GM23248 (cell line): ENCODE measurements at regions not wholly inside any gene's neighbourhood (a gene's known extent, or its start where the extent isn't known, plus 50 kb on each side); places are given as distances from the start of the nearest gene placed in this dataset.
A peak's percentile ranks its signal among the peaks of the same experiment; 100 is the strongest.

ENCODE experiments used
- DNase-seq: peaks from one replicate; pipeline ENCODE4 v3.0.0-alpha.2; 2015
- H2AFZ ChIP-seq: fragments of 200-600 bp; sonication (generic); 2 replicates; pipeline ENCODE4 v1.6.1; 2016; ENCODE audit warnings: antibody characterized with exemption
- H3F3A ChIP-seq: fragments of 200-600 bp; sonication (generic); 2 replicates; pipeline ENCODE4 v1.6.1; 2016; ENCODE audit warnings: mild to moderate bottlenecking, antibody characterized with exemption, mixed run types; ENCODE audit not compliant: insufficient read depth
- H3K27ac ChIP-seq: fragments of 200-600 bp; sonication (generic); 2 replicates; pipeline ENCODE4 v1.5.1; 2016; ENCODE audit warnings: mild to moderate bottlenecking
- H3K27me3 ChIP-seq: fragments of 200-600 bp; sonication (generic); replicated peaks from 2 replicates; pipeline ENCODE4 v1.6.1; 2016; ENCODE audit warnings: mild to moderate bottlenecking; ENCODE audit not compliant: insufficient read depth
- H3K36me3 ChIP-seq: fragments of 200-600 bp; sonication (generic); 2 replicates; pipeline ENCODE4 v1.6.1; 2016; ENCODE audit warnings: low read depth, mild to moderate bottlenecking
- H3K4me1 ChIP-seq: fragments of 200-600 bp; sonication (generic); 2 replicates; pipeline ENCODE4 v1.6.1; 2016; ENCODE audit warnings: mild to moderate bottlenecking; ENCODE audit not compliant: insufficient read depth
- H3K4me2 ChIP-seq: fragments of 200-600 bp; sonication (generic); one replicate; pipeline ENCODE4 v1.6.1; 2016; ENCODE audit warnings: mild to moderate bottlenecking; ENCODE audit not compliant: unreplicated experiment
- H3K4me3 ChIP-seq: fragments of 200-600 bp; sonication (generic); 2 replicates; pipeline ENCODE4 v1.5.1; 2016; ENCODE audit warnings: mild to moderate bottlenecking
- H3K79me2 ChIP-seq: fragments of 200-600 bp; sonication (generic); 2 replicates; pipeline ENCODE4 v1.6.1; 2016; ENCODE audit warnings: mild to moderate bottlenecking; ENCODE audit not compliant: insufficient read depth
- H3K9ac ChIP-seq: fragments of 200-600 bp; sonication (generic); 2 replicates; pipeline ENCODE4 v1.6.1; 2016; ENCODE audit warnings: mild to moderate bottlenecking
- H3K9me2 ChIP-seq: fragments of 200-600 bp; sonication (generic); 2 replicates; pipeline ENCODE4 v1.6.1; 2016; ENCODE audit warnings: mixed run types, mild to moderate bottlenecking, moderate library complexity; ENCODE audit not compliant: insufficient read depth
- H3K9me3 ChIP-seq: fragments of 200-600 bp; sonication (generic); one replicate; pipeline ENCODE4 v1.6.1; 2017; ENCODE audit warnings: low read depth
- H4K20me1 ChIP-seq: fragments of 200-600 bp; sonication (generic); 2 replicates; pipeline ENCODE4 v1.6.0; 2016; ENCODE audit not compliant: insufficient read depth
- EZH2 ChIP-seq: fragments of 200-600 bp; sonication (generic); IDR thresholded peaks from 2 replicates; pipeline ENCODE4 v1.6.1; 2018; ENCODE audit warnings: antibody characterized with exemption, mild to moderate bottlenecking; ENCODE audit not compliant: insufficient read depth, poor library complexity, severe bottlenecking
- EZH2phosphoT487 ChIP-seq: fragments of 200-600 bp; sonication (generic); IDR thresholded peaks from 2 replicates; pipeline ENCODE4 v1.6.1; 2018; ENCODE audit warnings: antibody characterized with exemption, moderate library complexity, mild to moderate bottlenecking, low read depth; ENCODE audit not compliant: insufficient read depth
- WGBS, 2 experiments: methylation state at CpG; one replicate each; pipeline ENCODE4 v1.1.6; 2015 to 2017; ENCODE audit warnings: low lambda C conversion rate in 2 of 2, low coverage in 1 of 2; ENCODE audit errors: missing lambda C conversion rate in 2 of 2; 5-methylcytosine and 5-hydroxymethylcytosine counted together
- in situ Hi-C: fragments of 300-500 bp; cut with MboI; formaldehyde crosslinking; loops from 2 replicates; pipeline ENCODE4 v1.15.0; 2020

- Histone ChIP-seq H3F3A (no peaks in the 10 kb centered on the region), H3K36me3 (no peaks in the 10 kb centered on the region), H3K4me1 (no peaks in the 10 kb centered on the region), H3K27ac (no peak overlapping the region), H3K9me2 (no peaks in the 10 kb centered on the region), H4K20me1 (no peaks in the 10 kb centered on the region), H3K4me3 (no peak overlapping the region), H3K9ac (no peak overlapping the region), H3K27me3 (no peaks in the 10 kb centered on the region), H3K4me2 (no peak overlapping the region), H2AFZ (no peak overlapping the region), H3K9me3 (no peaks in the 10 kb centered on the region), H3K79me2 (no peaks in the 10 kb centered on the region)
- no peak for TF ChIP-seq EZH2phosphoT487
- TF ChIP-seq EZH2 = no peak
- no peak for DNase-seq
- in situ Hi-C loops = no loop called here
- 93 to 96% methylated on average over 3 of the region's 3 CpGs for WGBS, 2 experiments
Observed at GRCh38 chr15:99878835-99879234, 145.6 kb upstream of the LYSMD4 start.

- Histone ChIP-seq H3K9me2 (no peaks in the 10 kb centered on the region), H3K4me2 (no peak overlapping the region), H3K9ac (no peak overlapping the region), H3K4me1 (no peaks in the 10 kb centered on the region), H3K27ac (no peak overlapping the region), H3K27me3 (no peaks in the 10 kb centered on the region), H3K79me2 (no peaks in the 10 kb centered on the region), H3K9me3 (no peaks in the 10 kb centered on the region), H2AFZ (no peak overlapping the region), H3K36me3 (no peaks in the 10 kb centered on the region), H4K20me1 (no peaks in the 10 kb centered on the region), H3F3A (no peaks in the 10 kb centered on the region), H3K4me3 (no peak overlapping the region)
- in situ Hi-C loops = no loop called here
- 89 to 90% methylated on average over 2 of the region's 2 CpGs for WGBS, 2 experiments
- DNase-seq = no peak
- TF ChIP-seq EZH2 = no peak
- no peak for TF ChIP-seq EZH2phosphoT487
Observed at GRCh38 chr15:99873451-99873850, 140.2 kb upstream of the LYSMD4 start.

GRCh38 chr15:99863550-99864198 lies 130.4 kb upstream of the LYSMD4 start:
- no peaks in the 10 kb centered on the region for H3K9me2 ChIP-seq
- H3K9ac ChIP-seq = no peak overlapping the region
- no peaks in the 10 kb centered on the region for H3K9me3 ChIP-seq
- WGBS, 2 experiments = 65 to 69% methylated on average over 3 of the region's 3 CpGs
- DNase-seq = no peak
- H2AFZ ChIP-seq = no peak overlapping the region
- H3K4me1 ChIP-seq = no peaks in the 10 kb centered on the region
- TF ChIP-seq EZH2phosphoT487 (no peak), EZH2 (no peak)
- H3F3A ChIP-seq = no peaks in the 10 kb centered on the region
- H3K27me3 ChIP-seq = no peaks in the 10 kb centered on the region
- in situ Hi-C loops = no loop called here
- H3K79me2 ChIP-seq = no peaks in the 10 kb centered on the region
- no peaks in the 10 kb centered on the region for H4K20me1 ChIP-seq
- no peak overlapping the region for H3K27ac ChIP-seq
- no peak overlapping the region for H3K4me3 ChIP-seq
- H3K36me3 ChIP-seq = no peaks in the 10 kb centered on the region
- no peak overlapping the region for H3K4me2 ChIP-seq

GRCh38 chr15:99857836-99858235 lies 124.6 kb upstream of the LYSMD4 start:
- H3K27me3 ChIP-seq = no peaks in the 10 kb centered on the region
- no peaks in the 10 kb centered on the region for H3K9me2 ChIP-seq
- TF ChIP-seq EZH2 (no peak), EZH2phosphoT487 (no peak)
- no peaks in the 10 kb centered on the region for H3F3A ChIP-seq
- no peak overlapping the region for H3K27ac ChIP-seq
- H3K79me2 ChIP-seq = no peaks in the 10 kb centered on the region
- in situ Hi-C loops = no loop called here
- H3K4me1 ChIP-seq = no peaks in the 10 kb centered on the region
- H3K4me2 ChIP-seq = no peak overlapping the region
- no peak overlapping the region for H3K4me3 ChIP-seq
- H2AFZ ChIP-seq = no peak overlapping the region
- WGBS, 2 experiments = 92 to 93% methylated on average over 1 of the region's 1 CpG
- H3K9me3 ChIP-seq = no peaks in the 10 kb centered on the region
- H3K36me3 ChIP-seq = no peaks in the 10 kb centered on the region
- no peak for DNase-seq
- H3K9ac ChIP-seq = no peak overlapping the region
- H4K20me1 ChIP-seq = no peaks in the 10 kb centered on the region

- Histone ChIP-seq H3K9me2 (no peaks in the 10 kb centered on the region), H3K36me3 (no peaks in the 10 kb centered on the region), H3K4me1 (no peaks in the 10 kb centered on the region), H3K9me3 (no peaks in the 10 kb centered on the region), H3K4me2 (no peak overlapping the region), H3K27ac (no peak overlapping the region), H3K9ac (no peak overlapping the region), H2AFZ (no peak overlapping the region), H3K4me3 (no peak overlapping the region), H3F3A (no peaks in the 10 kb centered on the region), H4K20me1 (no peaks in the 10 kb centered on the region), H3K27me3 (no peaks in the 10 kb centered on the region), H3K79me2 (no peaks in the 10 kb centered on the region)
- WGBS, 2 experiments = 98 to 100% methylated on average over 1 of the region's 1 CpG
- peak; percentile 8 for DNase-seq
- in situ Hi-C loops = no loop called here
- TF ChIP-seq EZH2phosphoT487 (no peak), EZH2 (no peak)
Observed at GRCh38 chr15:99850517-99850916, 117.3 kb upstream of the LYSMD4 start.
